Thoracic aorta (tissue), 2 donors: ENCODE measurements at regions not wholly inside any gene's neighbourhood (a gene's known extent, or its start where the extent isn't known, plus 50 kb on each side); places are given as distances from the start of the nearest gene placed in this dataset.

Experiments used
- ATAC-seq: fragments of 150-250 bp; one replicate; pipeline ENCODE4 v1.8.0; 2017; ENCODE audit warnings: low read depth; ENCODE audit not compliant: insufficient number of reproducible peaks, low FRiP score
- DNase-seq: peaks from one replicate; pipeline ENCODE4 v3.0.0-alpha.2; 2020; ENCODE audit warnings: low spot score
- H3K27ac ChIP-seq, 2 donors: fragments of 200-600 bp; sonication (generic); 1 replicate in 1 of 2; 2 replicates in 1 of 2; pipeline ENCODE4 v1.5.1; 2016; ENCODE audit warnings: mild to moderate bottlenecking in 2 of 2, moderate library complexity in 2 of 2
- H3K27me3 ChIP-seq: fragments of 200-600 bp; sonication (generic); replicated peaks from 2 replicates; pipeline ENCODE4 v1.6.0; 2016; ENCODE audit warnings: mild to moderate bottlenecking; ENCODE audit not compliant: insufficient read depth
- H3K36me3 ChIP-seq: fragments of 200-600 bp; sonication (generic); one replicate; pipeline ENCODE4 v1.5.1; 2016
- H3K4me1 ChIP-seq, 2 donors: fragments of 200-600 bp; sonication (generic); 1 replicate in 1 of 2; 2 replicates in 1 of 2; pipeline versions ENCODE4 v1.5.1 to v1.6.0; 2016; ENCODE audit warnings: low read depth in 2 of 2, mild to moderate bottlenecking in 1 of 2; ENCODE audit not compliant: control insufficient read depth in 1 of 2
- H3K4me3 ChIP-seq: fragments of 200-600 bp; sonication (generic); 2 replicates; pipeline ENCODE4 v1.5.1; 2016; ENCODE audit warnings: mild to moderate bottlenecking
- H3K9me3 ChIP-seq: fragments of 200-600 bp; sonication (generic); 2 replicates; pipeline ENCODE4 v1.5.1; 2016
- CTCF ChIP-seq: fragments of 200-600 bp; sonication (generic); IDR thresholded peaks from one replicate; pipeline ENCODE4 v1.5.1; 2019; ENCODE audit warnings: antibody characterized with exemption

DNA sequence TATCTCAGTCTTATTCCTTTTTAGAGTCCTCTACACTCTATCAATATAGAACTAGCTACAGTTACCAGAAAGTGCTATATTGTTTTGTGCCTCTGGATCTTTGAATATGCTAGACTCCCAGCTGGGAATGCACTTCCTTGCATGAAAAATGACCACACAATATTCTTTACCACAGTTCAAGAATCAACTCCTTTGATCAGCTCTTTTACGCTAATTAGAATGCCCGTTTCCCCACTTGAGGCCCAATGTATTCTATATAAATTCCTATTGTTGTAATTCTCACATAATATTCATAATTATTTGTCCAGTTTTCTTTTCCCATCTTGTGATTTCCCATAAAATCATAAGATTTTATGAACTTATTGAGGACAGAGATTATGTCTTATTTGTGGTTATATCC is 142.2 kb downstream of the UBE2E3 start:
- Histone ChIP-seq H3K4me1 (no peaks in the 10 kb centered on the region), H3K4me3 (no peak overlapping the region), H3K27ac (no peak overlapping the region), H3K27me3 (no peaks in the 10 kb centered on the region), H3K36me3 (no peaks in the 10 kb centered on the region), H3K9me3 (no peaks in the 10 kb centered on the region)
- TF ChIP-seq CTCF: no peak
- ATAC-seq (no peak), DNase-seq (no peak)

- DNase-seq (no peak), ATAC-seq (no peak)
- no peak for TF ChIP-seq CTCF
- Histone ChIP-seq H3K36me3 (no peaks in the 10 kb centered on the region), H3K27me3 (no peaks in the 10 kb centered on the region), H3K27ac (no peak overlapping the region), H3K9me3 (no peaks in the 10 kb centered on the region), H3K4me3 (no peak overlapping the region), H3K4me1 (no peaks in the 10 kb centered on the region)
Observed at GRCh38 chr2:181123798-181124231, 143.4 kb downstream of the UBE2E3 start.

GRCh38 chr2:181124497-181124896 is 144.1 kb downstream of the UBE2E3 start:
- ATAC-seq (no peak), DNase-seq (no peak)
- Histone ChIP-seq H3K27me3 (no peaks in the 10 kb centered on the region), H3K4me1 (no peaks in the 10 kb centered on the region), H3K36me3 (no peaks in the 10 kb centered on the region), H3K4me3 (no peak overlapping the region), H3K9me3 (no peaks in the 10 kb centered on the region), H3K27ac (no peak overlapping the region)
- TF ChIP-seq CTCF: no peak

- no peaks in the 10 kb centered on the region for H3K9me3 ChIP-seq
- ATAC-seq (no peak), DNase-seq (no peak)
- no peak overlapping the region for H3K4me3 ChIP-seq
- no peaks in the 10 kb centered on the region for H3K36me3 ChIP-seq
- H3K27ac ChIP-seq: no peak overlapping the region
- no peaks in the 10 kb centered on the region for H3K27me3 ChIP-seq
- no peak for TF ChIP-seq CTCF
- H3K4me1 ChIP-seq: no peaks in the 10 kb centered on the region
Observed at GRCh38 chr2:181125359-181125758, 145.0 kb downstream of the UBE2E3 start.

GRCh38 chr2:181126311-181126868 is 146.0 kb downstream of the UBE2E3 start:
- H3K27me3 ChIP-seq: no peaks in the 10 kb centered on the region
- no peak overlapping the region for H3K27ac ChIP-seq
- no peak for TF ChIP-seq CTCF
- H3K4me1 ChIP-seq: no peaks in the 10 kb centered on the region
- DNase-seq (no peak), ATAC-seq (no peak)
- no peaks in the 10 kb centered on the region for H3K36me3 ChIP-seq
- no peak overlapping the region for H3K4me3 ChIP-seq
- H3K9me3 ChIP-seq: no peaks in the 10 kb centered on the region
